Breast epithelium (tissue), 4 donors: ENCODE measurements at regions not wholly inside any gene's neighbourhood (a gene's known extent, or its start where the extent isn't known, plus 50 kb on each side); places are given as distances from the start of the nearest gene placed in this dataset.

Experiments
- DNase-seq, 2 donors: peaks; one replicate each; pipeline ENCODE4 v3.0.0-alpha.2; 2019; ENCODE audit warnings: low spot score in 2 of 2
- H3K27ac ChIP-seq, 2 donors: fragments of 200-600 bp; sonication (generic) in 1 of 2; one replicate each; pipeline ENCODE4 v1.5.1; 2016 to 2019; ENCODE audit warnings: mild to moderate bottlenecking in 1 of 2
- H3K27me3 ChIP-seq, 2 donors: fragments of 200-600 bp; sonication (generic) in 1 of 2; one replicate each; pipeline versions ENCODE4 v1.5.1 to v1.6.0; 2017 to 2019; ENCODE audit warnings: control low read depth in 1 of 2, mild to moderate bottlenecking in 1 of 2
- H3K36me3 ChIP-seq: fragments of 200-600 bp; one replicate; pipeline ENCODE4 v1.5.1; 2019
- H3K4me1 ChIP-seq, 2 donors: fragments of 200-600 bp; sonication (generic); one replicate each; pipeline ENCODE4 v1.5.1; 2016 to 2019; ENCODE audit warnings: control low read depth in 1 of 2
- H3K4me3 ChIP-seq, 3 donors: fragments of 200-600 bp; sonication (generic); 1 replicate in 2 of 3; 2 replicates in 1 of 3; pipeline ENCODE4 v1.5.1; 2016 to 2019; ENCODE audit warnings: mild to moderate bottlenecking in 3 of 3, moderate library complexity in 2 of 3
- H3K9me3 ChIP-seq, 2 donors: fragments of 200-600 bp; sonication (generic) in 1 of 2; one replicate each; pipeline ENCODE4 v1.5.1; 2016 to 2019; ENCODE audit warnings: control low read depth in 1 of 2
- CTCF ChIP-seq, 3 donors: fragments of 450-650 bp; IDR thresholded peaks; one replicate each; pipeline ENCODE4 v1.5.1; 2016 to 2017; ENCODE audit warnings: antibody characterized with exemption in 3 of 3, mild to moderate bottlenecking in 3 of 3, moderate library complexity in 3 of 3
- POLR2A ChIP-seq: fragments of 450-650 bp; IDR thresholded peaks from one replicate; pipeline ENCODE4 v1.6.1; 2016; ENCODE audit warnings: antibody characterized with exemption, mild to moderate bottlenecking, moderate library complexity
- POLR2AphosphoS5 ChIP-seq, 3 donors: sonication (generic); formaldehyde crosslinking; IDR thresholded peaks; one replicate each; pipeline ENCODE4 v1.6.1; 2017; ENCODE audit warnings: antibody characterized with exemption in 3 of 3
- intact Hi-C: fragments of 100-400 bp; cut with DNase I; formaldehyde crosslinking; loops from one replicate; pipeline ENCODE4 v1.15.1; 2023; ENCODE audit warnings: low total_unique reads

DNA sequence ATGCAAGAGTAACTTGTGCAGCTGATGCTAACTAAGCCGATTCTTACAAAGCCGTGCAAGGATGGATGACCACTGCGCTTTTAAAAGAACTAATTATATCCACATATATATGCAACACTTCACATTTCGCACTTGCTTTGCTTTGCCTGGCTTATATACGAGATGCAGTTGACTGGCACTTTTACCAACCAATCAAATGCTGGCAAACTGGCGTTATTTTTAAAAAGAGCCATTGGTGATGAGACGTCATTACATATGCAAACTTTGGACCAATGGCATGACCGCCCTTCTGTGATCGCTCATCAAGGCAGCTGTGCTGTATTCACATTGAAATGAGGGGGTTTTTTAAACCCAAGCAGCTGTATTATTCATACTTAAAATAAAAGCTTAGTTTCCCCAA lies 1147.7 kb upstream of the WWC1 start:
- Histone ChIP-seq H3K4me1 (no peaks in the 10 kb centered on the region), H3K36me3 (no peaks in the 10 kb centered on the region), H3K27ac (no peak overlapping the region), H3K27me3 (no peaks in the 10 kb centered on the region), H3K4me3 (no peak overlapping the region), H3K9me3 (no peaks in the 10 kb centered on the region)
- intact Hi-C loops = no loop called here
- TF ChIP-seq POLR2AphosphoS5 (IDR thresholded peaks at IDR 0.05) (no peak), POLR2A (no peak), CTCF (IDR thresholded peaks at IDR 0.05) (no peak)
- DNase-seq = no peak

DNA sequence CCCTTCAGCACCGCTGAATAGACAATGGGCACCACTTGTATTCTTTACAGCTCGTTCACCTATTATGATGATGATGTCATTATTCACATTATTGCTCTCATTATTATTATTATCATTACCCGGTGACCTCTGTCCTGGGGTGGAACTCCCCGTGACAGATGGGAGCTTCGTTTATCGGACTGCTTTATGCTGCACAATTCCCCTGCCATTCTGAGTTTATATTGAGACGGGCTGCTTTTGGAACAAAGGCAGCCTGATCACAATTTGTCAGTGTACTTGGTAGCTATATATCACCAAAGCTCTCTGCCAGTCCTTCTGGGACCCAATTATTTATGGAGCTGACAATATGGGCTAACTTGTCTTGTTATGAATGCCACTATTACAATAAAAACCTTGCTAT lies 1145.6 kb upstream of the WWC1 start:
- no peak overlapping the region for H3K4me3 ChIP-seq
- DNase-seq = no peak
- no peaks in the 10 kb centered on the region for H3K9me3 ChIP-seq
- no peaks in the 10 kb centered on the region for H3K4me1 ChIP-seq
- intact Hi-C loops = no loop called here
- no peaks in the 10 kb centered on the region for H3K36me3 ChIP-seq
- H3K27ac ChIP-seq = no peak overlapping the region
- no peaks in the 10 kb centered on the region for H3K27me3 ChIP-seq
- TF ChIP-seq CTCF (IDR thresholded peaks at IDR 0.05) = no peak
- no peak for TF ChIP-seq POLR2A
- no peak for TF ChIP-seq POLR2AphosphoS5 (IDR thresholded peaks at IDR 0.05)

DNA sequence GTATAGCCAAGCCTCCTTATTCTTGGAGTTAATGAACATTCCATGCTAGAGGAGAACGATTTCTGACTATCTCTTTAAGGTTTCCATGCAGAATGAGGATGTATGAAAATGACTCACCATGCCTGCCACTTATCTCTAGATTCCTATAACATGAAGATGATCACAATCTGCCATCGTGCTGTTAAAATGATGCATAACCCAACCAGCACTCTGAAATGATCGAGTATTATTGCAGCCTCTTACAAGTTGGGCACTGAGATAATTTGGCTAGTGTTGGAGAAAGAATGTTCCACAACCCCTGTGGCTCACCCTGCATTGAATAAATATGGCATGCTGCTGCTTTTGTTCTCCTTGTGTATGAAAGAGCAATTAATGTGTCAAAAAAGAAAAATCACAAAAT lies 1143.6 kb upstream of the WWC1 start:
- no peak for TF ChIP-seq POLR2A
- TF ChIP-seq CTCF (IDR thresholded peaks at IDR 0.05) = no peak
- no peak for TF ChIP-seq POLR2AphosphoS5 (IDR thresholded peaks at IDR 0.05)
- H3K36me3 ChIP-seq = no peaks in the 10 kb centered on the region
- H3K27me3 ChIP-seq = no peaks in the 10 kb centered on the region
- no peaks in the 10 kb centered on the region for H3K4me1 ChIP-seq
- H3K4me3 ChIP-seq = no peak overlapping the region
- intact Hi-C loops = no loop called here
- H3K9me3 ChIP-seq = no peaks in the 10 kb centered on the region
- H3K27ac ChIP-seq = no peak overlapping the region
- no peak for DNase-seq

GRCh38 chr5:167150661-167151060 lies 1140.8 kb upstream of the WWC1 start:
- intact Hi-C loops = no loop called here
- Histone ChIP-seq H3K27ac (no peak overlapping the region), H3K9me3 (no peaks in the 10 kb centered on the region), H3K36me3 (no peaks in the 10 kb centered on the region), H3K4me1 (no peaks in the 10 kb centered on the region), H3K27me3 (no peaks in the 10 kb centered on the region), H3K4me3 (no peak overlapping the region)
- no peak for DNase-seq
- TF ChIP-seq POLR2AphosphoS5 (IDR thresholded peaks at IDR 0.05) = no peak
- no peak for TF ChIP-seq CTCF (IDR thresholded peaks at IDR 0.05)
- TF ChIP-seq POLR2A = no peak

GRCh38 chr5:167152561-167152960 lies 1138.9 kb upstream of the WWC1 start:
- Histone ChIP-seq H3K4me3 (no peak overlapping the region), H3K4me1 (no peaks in the 10 kb centered on the region), H3K36me3 (no peaks in the 10 kb centered on the region), H3K27me3 (no peaks in the 10 kb centered on the region), H3K9me3 (no peaks in the 10 kb centered on the region), H3K27ac (no peak overlapping the region)
- TF ChIP-seq CTCF (IDR thresholded peaks at IDR 0.05) (no peak), POLR2AphosphoS5 (IDR thresholded peaks at IDR 0.05) (no peak), POLR2A (no peak)
- no peak for DNase-seq
- intact Hi-C loops = no loop called here
